Suprapubic skin (tissue), 4 donors: ENCODE measurements at regions not wholly inside any gene's neighbourhood (a gene's known extent, or its start where the extent isn't known, plus 50 kb on each side); places are given as distances from the start of the nearest gene placed in this dataset.

Source experiments
- DNase-seq, 2 donors: peaks; one replicate each; pipeline ENCODE4 v3.0.0-alpha.2; 2019; ENCODE audit warnings: low spot score in 2 of 2
- H3K27ac ChIP-seq: fragments of 200-600 bp; sonication (generic); one replicate; pipeline ENCODE4 v1.5.1; 2019
- H3K27me3 ChIP-seq: fragments of 200-600 bp; sonication (generic); one replicate; pipeline ENCODE4 v1.5.1; 2019
- H3K36me3 ChIP-seq: fragments of 200-600 bp; sonication (generic); one replicate; pipeline ENCODE4 v1.5.1; 2019
- H3K4me1 ChIP-seq: fragments of 200-600 bp; sonication (generic); one replicate; pipeline ENCODE4 v1.5.1; 2019
- H3K4me3 ChIP-seq: fragments of 200-600 bp; sonication (generic); one replicate; pipeline ENCODE4 v1.5.1; 2019; ENCODE audit warnings: mild to moderate bottlenecking
- H3K9me3 ChIP-seq: fragments of 200-600 bp; sonication (generic); one replicate; pipeline ENCODE4 v1.5.1; 2019
- CTCF ChIP-seq, 2 donors: fragments of 200-600 bp in 1 of 2; fragments of 450-650 bp in 1 of 2; sonication (generic) in 1 of 2; IDR thresholded peaks; one replicate each; pipeline ENCODE4 v1.5.1; 2016 to 2019; ENCODE audit warnings: antibody characterized with exemption in 2 of 2, mild to moderate bottlenecking in 1 of 2, moderate library complexity in 1 of 2
- EP300 ChIP-seq: sonication (generic); formaldehyde crosslinking; IDR thresholded peaks from one replicate; pipeline ENCODE4 v1.6.1; 2017; ENCODE audit warnings: antibody characterized with exemption
- POLR2A ChIP-seq, 2 donors: fragments of 450-650 bp; IDR thresholded peaks; one replicate each; pipeline ENCODE4 v1.6.1; 2017; ENCODE audit warnings: antibody characterized with exemption in 2 of 2, mild to moderate bottlenecking in 2 of 2, moderate library complexity in 2 of 2
- POLR2AphosphoS5 ChIP-seq, 3 donors: sonication (generic); formaldehyde crosslinking; IDR thresholded peaks; one replicate each; pipeline ENCODE4 v1.6.1; 2017; ENCODE audit warnings: antibody characterized with exemption in 3 of 3
- WGBS: methylation state at CpG from one replicate; pipeline ENCODE4 v1.1.5; 2018; 5-methylcytosine and 5-hydroxymethylcytosine counted together

GRCh38 chr2:175462246-175462645 lies 280.7 kb upstream of the ATP5MC3 start:
- Histone ChIP-seq H3K4me1 (no peaks in the 10 kb centered on the region), H3K36me3 (no peaks in the 10 kb centered on the region), H3K9me3 (no peaks in the 10 kb centered on the region), H3K27ac (no peak overlapping the region), H3K27me3 (no peaks in the 10 kb centered on the region), H3K4me3 (no peak overlapping the region)
- TF ChIP-seq POLR2AphosphoS5 (IDR thresholded peaks at IDR 0.05) (no peak), POLR2A (IDR thresholded peaks at IDR 0.05) (no peak), CTCF (IDR thresholded peaks at IDR 0.05) (no peak), EP300 (no peak)
- WGBS: 88% methylated on average over 3 of the region's 3 CpGs
- DNase-seq: no peak

- Histone ChIP-seq H3K36me3 (no peaks in the 10 kb centered on the region), H3K9me3 (no peaks in the 10 kb centered on the region), H3K27ac (no peak overlapping the region), H3K27me3 (no peaks in the 10 kb centered on the region), H3K4me3 (no peak overlapping the region), H3K4me1 (no peaks in the 10 kb centered on the region)
- no peak for TF ChIP-seq CTCF (IDR thresholded peaks at IDR 0.05)
- no peak for TF ChIP-seq POLR2AphosphoS5 (IDR thresholded peaks at IDR 0.05)
- TF ChIP-seq POLR2A (IDR thresholded peaks at IDR 0.05): no peak
- TF ChIP-seq EP300: no peak
- 73% methylated on average over 5 of the region's 5 CpGs for WGBS
- no peak for DNase-seq
Observed at GRCh38 chr2:175461839-175462238, 280.3 kb upstream of the ATP5MC3 start.

- Histone ChIP-seq H3K36me3 (no peaks in the 10 kb centered on the region), H3K27ac (no peak overlapping the region), H3K4me3 (no peak overlapping the region), H3K9me3 (no peaks in the 10 kb centered on the region), H3K27me3 (no peaks in the 10 kb centered on the region), H3K4me1 (no peaks in the 10 kb centered on the region)
- no peak for DNase-seq
- WGBS: 56% methylated on average over 7 of the region's 7 CpGs
- no peak for TF ChIP-seq CTCF (IDR thresholded peaks at IDR 0.05)
Observed at GRCh38 chr2:175457895-175458448, 276.5 kb upstream of the ATP5MC3 start.

GRCh38 chr2:175454953-175455389 lies 273.5 kb upstream of the ATP5MC3 start:
- TF ChIP-seq EP300 (no peak), POLR2AphosphoS5 (IDR thresholded peaks at IDR 0.05) (no peak), CTCF (IDR thresholded peaks at IDR 0.05) (no peak), POLR2A (IDR thresholded peaks at IDR 0.05) (no peak)
- no peak for DNase-seq
- Histone ChIP-seq H3K27me3 (no peaks in the 10 kb centered on the region), H3K4me3 (no peak overlapping the region), H3K36me3 (no peaks in the 10 kb centered on the region), H3K9me3 (no peaks in the 10 kb centered on the region), H3K4me1 (no peaks in the 10 kb centered on the region), H3K27ac (no peak overlapping the region)
- 89% methylated on average over 4 of the region's 4 CpGs for WGBS

- Histone ChIP-seq H3K27me3 (no peaks in the 10 kb centered on the region), H3K9me3 (no peaks in the 10 kb centered on the region), H3K4me1 (no peaks in the 10 kb centered on the region), H3K4me3 (no peak overlapping the region), H3K36me3 (no peaks in the 10 kb centered on the region), H3K27ac (no peak overlapping the region)
- 70% methylated on average over 2 of the region's 2 CpGs for WGBS
- no peak for DNase-seq
- no peak for TF ChIP-seq CTCF (IDR thresholded peaks at IDR 0.05)
- TF ChIP-seq POLR2A (IDR thresholded peaks at IDR 0.05): no peak
- no peak for TF ChIP-seq POLR2AphosphoS5 (IDR thresholded peaks at IDR 0.05)
- TF ChIP-seq EP300: no peak
Observed at GRCh38 chr2:175450029-175450760, 268.7 kb upstream of the ATP5MC3 start.
